Endothelial cell of umbilical vein (primary cell): ENCODE measurements at regions not wholly inside any gene's neighbourhood (a gene's known extent, or its start where the extent isn't known, plus 50 kb on each side); places are given as distances from the start of the nearest gene placed in this dataset.

Experiments used
- BruUV-seq: library from RNA; stranded (reverse); fragments of 400-500 nt; replicated peaks from 2 replicates; lab custom pipeline; 2021; lab: Mats Ljungman, UMichigan
- CTCF ChIA-PET: fragments of 300-600, 350-600 bp; sonication (Branson Sonifier 250); formaldehyde crosslinking; loops from one replicate; lab custom pipeline; 2021; ENCODE audit warnings: antibody characterized with exemption, inconsistent platforms; lab: Charles Lee
- POLR2A ChIA-PET: fragments of 300-600, 350-600 bp; sonication (Branson Sonifier 250); formaldehyde crosslinking; loops from one replicate; lab custom pipeline; 2021; ENCODE audit warnings: antibody characterized with exemption, inconsistent platforms; lab: Charles Lee
- DNase-seq: peaks from one replicate; pipeline ENCODE4 v3.0.0-alpha.2; 2011; ENCODE audit warnings: low read depth, low spot score
- FAIRE-seq: peaks from 2 replicates; lab custom pipeline; 2011; peaks lifted over from hg19 to GRCh38; lab: Jason Lieb, UNC
- H2AFZ ChIP-seq: 2 replicates; pipeline ENCODE4 v1.6.0; 2012; ENCODE audit warnings: low read depth, low read length, control low read depth, inconsistent platforms
- H3K27ac ChIP-seq: 2 replicates; pipeline ENCODE4 v1.5.1; 2011; ENCODE audit warnings: low read depth, mild to moderate bottlenecking, control low read depth, low read length, moderate library complexity; ENCODE audit not compliant: insufficient read depth
- H3K27me3 ChIP-seq, 2 experiments: 2 replicates each; pipeline versions ENCODE4 v1.6.0 to v1.6.1; 2011; ENCODE audit warnings: low read length in 2 of 2, mixed read lengths in 1 of 2; ENCODE audit not compliant: control insufficient read depth in 2 of 2, insufficient read depth in 2 of 2
- H3K36me3 ChIP-seq, 2 experiments: 2 replicates in 1 of 2; 3 replicates in 1 of 2; pipeline ENCODE4 v1.5.1; 2011; ENCODE audit warnings: low read length in 2 of 2, mild to moderate bottlenecking in 1 of 2, moderate library complexity in 1 of 2; ENCODE audit not compliant: control insufficient read depth in 2 of 2, insufficient read depth in 2 of 2; ENCODE audit errors: extremely low read depth in 1 of 2
- H3K4me1 ChIP-seq: 3 replicates; pipeline ENCODE4 v1.5.1; 2011; ENCODE audit warnings: mild to moderate bottlenecking, low read length; ENCODE audit not compliant: control insufficient read depth, insufficient read depth; ENCODE audit errors: extremely low read depth
- H3K4me2 ChIP-seq: 2 replicates; pipeline ENCODE4 v1.6.1; 2011; ENCODE audit warnings: low read length, control low read depth, mixed read lengths; ENCODE audit not compliant: insufficient read depth
- H3K4me3 ChIP-seq, 3 experiments: fragments of 200-600 bp in 1 of 3; sonication (generic), shearing (Covaris generic) in 1 of 3; replicated peaks in 1 of 3; 2 replicates each; pipeline ENCODE4 v1.5.1; 2011 to 2016; ENCODE audit warnings: control low read depth in 3 of 3, low read length in 3 of 3, mild to moderate bottlenecking in 2 of 3, inconsistent platforms in 1 of 3, low read depth in 1 of 3, moderate library complexity in 1 of 3; ENCODE audit not compliant: insufficient read depth in 1 of 3
- H3K79me2 ChIP-seq: 2 replicates; pipeline ENCODE4 v1.6.0; 2012; ENCODE audit warnings: low read length, inconsistent platforms; ENCODE audit not compliant: control insufficient read depth, insufficient read depth
- H3K9ac ChIP-seq: replicated peaks from 2 replicates; pipeline ENCODE3; 2011; ENCODE audit warnings: low read length, control low read depth; ENCODE audit not compliant: insufficient read depth; ENCODE audit errors: extremely low read depth
- H3K9me1 ChIP-seq: replicated peaks from 3 replicates; pipeline ENCODE4 v1.6.0; 2011; ENCODE audit warnings: mild to moderate bottlenecking, low read length; ENCODE audit not compliant: control insufficient read depth, insufficient read depth; ENCODE audit errors: extremely low read depth
- H3K9me3 ChIP-seq: replicated peaks from 2 replicates; pipeline ENCODE4 v1.5.1; 2012; ENCODE audit warnings: low read length, inconsistent platforms; ENCODE audit not compliant: control insufficient read depth, insufficient read depth
- H4K20me1 ChIP-seq: replicated peaks from 2 replicates; pipeline ENCODE3; 2011; ENCODE audit warnings: mild to moderate bottlenecking, low read length; ENCODE audit not compliant: control insufficient read depth, insufficient read depth; ENCODE audit errors: extremely low read depth
- EZH2 ChIP-seq: IDR thresholded peaks from 2 replicates; pipeline ENCODE4 v1.6.1; 2012; ENCODE audit warnings: borderline replicate concordance, low read depth, mild to moderate bottlenecking, moderate library complexity, low read length, inconsistent platforms; ENCODE audit not compliant: severe bottlenecking
- FOS ChIP-seq: IDR thresholded peaks from 2 replicates; pipeline ENCODE4 v1.6.1; 2011; ENCODE audit warnings: mild to moderate bottlenecking, low read length, moderate library complexity, borderline replicate concordance; ENCODE audit not compliant: insufficient read depth
- GATA2 ChIP-seq: IDR thresholded peaks from 2 replicates; pipeline ENCODE4 v1.7.0; 2011; ENCODE audit warnings: low read depth, mild to moderate bottlenecking, moderate library complexity, mixed read lengths, low read length; ENCODE audit not compliant: insufficient read length, insufficient read depth
- JUN ChIP-seq: IDR thresholded peaks from 2 replicates; pipeline ENCODE4 v1.6.1; 2011; ENCODE audit warnings: borderline replicate concordance, low read depth; ENCODE audit not compliant: insufficient read length, insufficient read depth
- MAX ChIP-seq: IDR thresholded peaks from 2 replicates; pipeline ENCODE4 v1.6.1; 2011; ENCODE audit not compliant: insufficient read depth, insufficient read length
- MYC ChIP-seq: IDR thresholded peaks from one replicate; pipeline ENCODE4 v1.6.1; 2011; ENCODE audit warnings: mild to moderate bottlenecking, low read depth, low read length
- POLR2A ChIP-seq: IDR thresholded peaks from 2 replicates; pipeline ENCODE4 v1.6.1; 2012; ENCODE audit warnings: low read depth, mild to moderate bottlenecking, control low read depth, low read length
- POLR2AphosphoS5 ChIP-seq: IDR thresholded peaks from 2 replicates; pipeline ENCODE4 v1.6.1; 2012; ENCODE audit warnings: low read depth, mild to moderate bottlenecking, control low read depth, low read length, moderate library complexity; ENCODE audit not compliant: insufficient read depth
- dilution Hi-C: fragments of 300-500 bp; cut with MboI; formaldehyde crosslinking; loops from one replicate; pipeline ENCODE4 v1.15.0; 2019; ENCODE audit warnings: low sequenced_read_pairs; ENCODE audit not compliant: extremely low pct_ligation_motif_present
- intact Hi-C: fragments of 100-400 bp; cut with micrococcal nuclease; formaldehyde crosslinking; loops from one replicate; pipeline ENCODE4 v1.10.0; 2022
- TF ChIP-seq, protein P1 (sequence below), 2 donors: IDR thresholded peaks; 1 replicate in 1 of 2; 2 replicates in 1 of 2; pipeline ENCODE4 v1.5.1; 2011; ENCODE audit warnings: low read length in 2 of 2, mild to moderate bottlenecking in 2 of 2, moderate library complexity in 2 of 2, control low read depth in 1 of 2, inconsistent platforms in 1 of 2, low read depth in 1 of 2; ENCODE audit not compliant: insufficient read depth in 1 of 2; ENCODE audit errors: extremely low read depth in 1 of 2

- CTCF ChIA-PET: interaction anchor here (1.0 to 7.6 kb wide), 4 partner anchors 9 to 813 kb away, joined by 3 to 76 read pairs (median 20); no protein-coding TSS in a partner anchor
- Histone ChIP-seq H3K4me3 (no peak overlapping the region), H3K9ac (no peak overlapping the region), H3K4me1 (no peaks in the 10 kb centered on the region), H3K9me1 (no peaks in the 10 kb centered on the region), H4K20me1 (no peaks in the 10 kb centered on the region), H3K36me3 (no peaks in the 10 kb centered on the region), H3K27me3 (peaks cover 0 to 2% of the 10 kb centered on the region in 2 experiments), H3K79me2 (no peaks in the 10 kb centered on the region), H3K4me2 (no peak overlapping the region), H2AFZ (no peak overlapping the region), H3K27ac (no peak overlapping the region), H3K9me3 (no peaks in the 10 kb centered on the region)
- TF ChIP-seq GATA2 (no peak), MAX (no peak), EZH2 (no peak)
- POLR2A ChIA-PET: no interaction called here
- DNase-seq (no peak), FAIRE-seq (no peak)
- intact Hi-C loops: no loop called here
- dilution Hi-C loops: no loop called here
- no TSS peak for BruUV-seq
These were observed 214.7 kb downstream of the CYP26B1 start for GRCh38 chr2:71932780-71933466.

GRCh38 chr2:71932037-71932779 is 215.5 kb downstream of the CYP26B1 start:
- Histone ChIP-seq H3K4me2 (no peak overlapping the region), H3K36me3 (no peaks in the 10 kb centered on the region), H3K9me3 (no peaks in the 10 kb centered on the region), H3K79me2 (no peaks in the 10 kb centered on the region), H3K27ac (no peak overlapping the region), H3K9me1 (no peaks in the 10 kb centered on the region), H3K27me3 (peaks cover 0 to 2% of the 10 kb centered on the region in 2 experiments), H3K4me3 (no peak overlapping the region), H3K9ac (no peak overlapping the region), H2AFZ (no peak overlapping the region), H4K20me1 (no peaks in the 10 kb centered on the region), H3K4me1 (no peaks in the 10 kb centered on the region)
- POLR2A ChIA-PET: no interaction called here
- FAIRE-seq (no peak), DNase-seq (no peak)
- CTCF ChIA-PET: interaction anchor here (1.0 to 7.6 kb wide), 3 partner anchors 9 to 647 kb away, joined by 3 to 76 read pairs (median 35); no protein-coding TSS in a partner anchor
- dilution Hi-C loops: no loop called here
- no TSS peak for BruUV-seq
- intact Hi-C loops: no loop called here
- TF ChIP-seq MYC: no peak
- TF ChIP-seq POLR2AphosphoS5: no peak
- TF ChIP-seq, protein P1, sequence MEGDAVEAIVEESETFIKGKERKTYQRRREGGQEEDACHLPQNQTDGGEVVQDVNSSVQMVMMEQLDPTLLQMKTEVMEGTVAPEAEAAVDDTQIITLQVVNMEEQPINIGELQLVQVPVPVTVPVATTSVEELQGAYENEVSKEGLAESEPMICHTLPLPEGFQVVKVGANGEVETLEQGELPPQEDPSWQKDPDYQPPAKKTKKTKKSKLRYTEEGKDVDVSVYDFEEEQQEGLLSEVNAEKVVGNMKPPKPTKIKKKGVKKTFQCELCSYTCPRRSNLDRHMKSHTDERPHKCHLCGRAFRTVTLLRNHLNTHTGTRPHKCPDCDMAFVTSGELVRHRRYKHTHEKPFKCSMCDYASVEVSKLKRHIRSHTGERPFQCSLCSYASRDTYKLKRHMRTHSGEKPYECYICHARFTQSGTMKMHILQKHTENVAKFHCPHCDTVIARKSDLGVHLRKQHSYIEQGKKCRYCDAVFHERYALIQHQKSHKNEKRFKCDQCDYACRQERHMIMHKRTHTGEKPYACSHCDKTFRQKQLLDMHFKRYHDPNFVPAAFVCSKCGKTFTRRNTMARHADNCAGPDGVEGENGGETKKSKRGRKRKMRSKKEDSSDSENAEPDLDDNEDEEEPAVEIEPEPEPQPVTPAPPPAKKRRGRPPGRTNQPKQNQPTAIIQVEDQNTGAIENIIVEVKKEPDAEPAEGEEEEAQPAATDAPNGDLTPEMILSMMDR (IDR thresholded peaks at IDR 0.05; ENCODE audit: extremely low read depth in 1 of 2, insufficient read depth in 1 of 2, low read depth in 1 of 2, low read length in 2 of 2): no peak
- no peak for TF ChIP-seq EZH2
- TF ChIP-seq POLR2A: no peak
- TF ChIP-seq JUN: no peak
- no peak for TF ChIP-seq FOS
- no peak for TF ChIP-seq MAX
- TF ChIP-seq GATA2: no peak
